ENCODE measurements at regions not wholly inside any gene's neighbourhood (a gene's known extent, or its start where the extent isn't known, plus 50 kb on each side); places are given as distances from the start of the nearest gene placed in this dataset.

DNA sequence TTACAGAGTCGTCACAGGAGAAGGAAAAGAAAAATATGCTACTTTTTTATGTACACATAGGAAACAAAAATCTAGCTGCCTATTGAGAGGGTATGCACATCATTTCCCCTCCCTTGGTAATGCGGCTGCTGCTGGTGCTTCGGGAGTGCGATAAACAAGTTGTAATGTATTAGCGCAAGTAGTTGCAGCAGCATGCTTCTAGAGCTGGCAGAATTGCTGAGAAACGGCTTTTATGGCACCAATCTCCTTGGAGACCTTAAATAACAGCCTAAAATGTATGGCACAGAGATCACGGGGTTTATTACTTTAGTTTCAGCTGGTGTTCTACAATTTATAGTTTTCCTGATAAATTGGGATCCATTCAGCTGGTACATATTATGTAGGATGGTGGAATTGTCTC, 447.6 kb upstream of the TMPO start:
- TF ChIP-seq, protein P1, sequence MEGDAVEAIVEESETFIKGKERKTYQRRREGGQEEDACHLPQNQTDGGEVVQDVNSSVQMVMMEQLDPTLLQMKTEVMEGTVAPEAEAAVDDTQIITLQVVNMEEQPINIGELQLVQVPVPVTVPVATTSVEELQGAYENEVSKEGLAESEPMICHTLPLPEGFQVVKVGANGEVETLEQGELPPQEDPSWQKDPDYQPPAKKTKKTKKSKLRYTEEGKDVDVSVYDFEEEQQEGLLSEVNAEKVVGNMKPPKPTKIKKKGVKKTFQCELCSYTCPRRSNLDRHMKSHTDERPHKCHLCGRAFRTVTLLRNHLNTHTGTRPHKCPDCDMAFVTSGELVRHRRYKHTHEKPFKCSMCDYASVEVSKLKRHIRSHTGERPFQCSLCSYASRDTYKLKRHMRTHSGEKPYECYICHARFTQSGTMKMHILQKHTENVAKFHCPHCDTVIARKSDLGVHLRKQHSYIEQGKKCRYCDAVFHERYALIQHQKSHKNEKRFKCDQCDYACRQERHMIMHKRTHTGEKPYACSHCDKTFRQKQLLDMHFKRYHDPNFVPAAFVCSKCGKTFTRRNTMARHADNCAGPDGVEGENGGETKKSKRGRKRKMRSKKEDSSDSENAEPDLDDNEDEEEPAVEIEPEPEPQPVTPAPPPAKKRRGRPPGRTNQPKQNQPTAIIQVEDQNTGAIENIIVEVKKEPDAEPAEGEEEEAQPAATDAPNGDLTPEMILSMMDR (IDR thresholded peaks at IDR 0.05): no peak
- TF ChIP-seq EZH2 (IDR thresholded peaks at IDR 0.05) (no peak), EZH2phosphoT487 (IDR thresholded peaks at IDR 0.05) (no peak)
